BJ (cell line): ENCODE measurements at regions not wholly inside any gene's neighbourhood (a gene's known extent, or its start where the extent isn't known, plus 50 kb on each side); places are given as distances from the start of the nearest gene placed in this dataset.

Source experiments
- CTCF ChIA-PET: fragments of 350-600 bp; formaldehyde crosslinking; extraction: SDS; loops from one replicate; lab custom pipeline; 2021; ENCODE audit warnings: antibody characterized with exemption, inconsistent platforms; lab: Yijun Ruan, JAX
- POLR2A ChIA-PET: fragments of 300-600 bp; sonication (Branson Sonifier 250); formaldehyde crosslinking; extraction: SDS; loops from one replicate; lab custom pipeline; 2021; ENCODE audit warnings: antibody characterized with exemption; lab: Charles Lee
- DNase-seq: peaks from one replicate; pipeline ENCODE4 v3.0.0-alpha.2; 2011; ENCODE audit warnings: low read depth
- H3K27me3 ChIP-seq: 2 replicates; pipeline ENCODE4 v1.6.0; 2011; ENCODE audit warnings: low read length; ENCODE audit not compliant: control insufficient read depth, insufficient read depth
- H3K36me3 ChIP-seq: 2 replicates; pipeline ENCODE4 v1.5.1; 2011; ENCODE audit warnings: low read length; ENCODE audit not compliant: control insufficient read depth, insufficient read depth
- H3K4me3 ChIP-seq: 2 replicates; pipeline ENCODE4 v1.5.1; 2011; ENCODE audit warnings: low read depth, mild to moderate bottlenecking, control low read depth, low read length
- TF ChIP-seq, protein P1 (sequence below): IDR thresholded peaks from 2 replicates; pipeline ENCODE4 v1.5.1; 2011; ENCODE audit warnings: low read depth, mild to moderate bottlenecking, control low read depth, inconsistent platforms, low read length, moderate library complexity; ENCODE audit not compliant: insufficient read depth

GRCh38 chr20:12375967-12376366, 458.3 kb downstream of the BTBD3 start:
- DNase-seq: no peak
- Histone ChIP-seq H3K36me3 (no peaks in the 10 kb centered on the region), H3K27me3 (no peaks in the 10 kb centered on the region), H3K4me3 (no peak overlapping the region)
- TF ChIP-seq, protein P1, sequence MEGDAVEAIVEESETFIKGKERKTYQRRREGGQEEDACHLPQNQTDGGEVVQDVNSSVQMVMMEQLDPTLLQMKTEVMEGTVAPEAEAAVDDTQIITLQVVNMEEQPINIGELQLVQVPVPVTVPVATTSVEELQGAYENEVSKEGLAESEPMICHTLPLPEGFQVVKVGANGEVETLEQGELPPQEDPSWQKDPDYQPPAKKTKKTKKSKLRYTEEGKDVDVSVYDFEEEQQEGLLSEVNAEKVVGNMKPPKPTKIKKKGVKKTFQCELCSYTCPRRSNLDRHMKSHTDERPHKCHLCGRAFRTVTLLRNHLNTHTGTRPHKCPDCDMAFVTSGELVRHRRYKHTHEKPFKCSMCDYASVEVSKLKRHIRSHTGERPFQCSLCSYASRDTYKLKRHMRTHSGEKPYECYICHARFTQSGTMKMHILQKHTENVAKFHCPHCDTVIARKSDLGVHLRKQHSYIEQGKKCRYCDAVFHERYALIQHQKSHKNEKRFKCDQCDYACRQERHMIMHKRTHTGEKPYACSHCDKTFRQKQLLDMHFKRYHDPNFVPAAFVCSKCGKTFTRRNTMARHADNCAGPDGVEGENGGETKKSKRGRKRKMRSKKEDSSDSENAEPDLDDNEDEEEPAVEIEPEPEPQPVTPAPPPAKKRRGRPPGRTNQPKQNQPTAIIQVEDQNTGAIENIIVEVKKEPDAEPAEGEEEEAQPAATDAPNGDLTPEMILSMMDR: no peak
- POLR2A ChIA-PET: no interaction called here
- CTCF ChIA-PET: no interaction called here

DNA sequence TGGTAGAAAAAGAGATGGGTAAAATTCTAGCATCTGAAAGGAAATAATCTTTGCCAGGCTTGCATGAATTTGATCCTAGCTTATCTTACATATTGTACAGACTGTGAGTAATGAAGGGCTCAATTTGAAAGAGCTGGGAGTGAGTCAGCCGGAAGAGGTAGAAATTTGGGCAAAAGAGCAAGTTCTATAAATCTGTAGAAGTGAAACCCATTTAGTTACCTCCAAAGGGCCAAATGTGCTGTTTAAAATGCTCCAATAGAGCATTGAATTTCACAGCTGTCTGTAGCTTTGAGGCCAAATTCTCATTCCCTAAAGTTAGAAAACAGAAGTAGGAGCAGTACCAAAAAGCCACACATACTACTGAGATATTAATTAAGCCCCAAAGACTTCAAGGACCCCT, 466.1 kb downstream of the BTBD3 start:
- ChIA-PET CTCF (no interaction called here), POLR2A (no interaction called here)
- Histone ChIP-seq H3K27me3 (no peaks in the 10 kb centered on the region), H3K36me3 (no peaks in the 10 kb centered on the region), H3K4me3 (no peak overlapping the region)
- TF ChIP-seq, protein P1: no peak
- DNase-seq: no peak

DNA sequence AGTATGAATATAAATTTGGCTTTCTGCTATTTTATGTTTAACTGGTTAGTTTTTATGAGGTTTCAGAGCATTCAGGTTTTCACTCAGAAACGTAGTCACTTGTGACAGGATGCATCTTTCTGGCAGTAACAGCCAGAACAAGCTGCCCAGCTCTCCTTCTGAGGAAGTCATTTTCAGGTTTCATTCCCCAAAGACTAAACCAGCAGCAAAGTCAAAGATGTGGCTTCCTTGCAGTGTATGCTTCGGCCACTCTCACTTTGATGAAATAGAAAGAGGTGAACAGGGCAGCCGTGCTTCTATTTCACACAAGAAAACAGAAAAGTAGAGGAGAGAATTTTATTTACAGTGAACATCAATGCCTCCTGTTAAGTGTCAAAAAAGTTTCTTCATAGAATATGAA, 469.1 kb downstream of the BTBD3 start:
- H3K36me3 ChIP-seq: no peaks in the 10 kb centered on the region
- POLR2A ChIA-PET: no interaction called here

DNA sequence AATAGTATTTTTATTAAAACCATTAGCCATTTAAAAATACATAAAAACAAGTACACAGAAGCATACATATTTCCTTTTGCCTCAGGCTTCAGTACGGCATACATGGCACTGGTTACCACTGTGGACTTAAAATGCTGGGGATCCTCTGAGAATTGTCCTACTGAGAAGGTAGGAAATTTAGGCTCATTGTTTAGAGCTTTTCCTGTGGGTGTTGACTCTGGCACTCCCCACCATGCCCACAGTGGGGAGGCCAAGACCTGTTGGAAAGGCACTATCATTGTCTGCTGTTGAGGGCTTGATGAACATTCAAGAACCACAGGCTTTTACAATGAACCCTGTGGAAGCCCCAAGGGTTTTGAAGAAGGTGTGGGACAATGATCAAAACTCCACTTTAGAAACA, 473.4 kb downstream of the BTBD3 start:
- Histone ChIP-seq H3K27me3 (no peaks in the 10 kb centered on the region), H3K4me3 (no peak overlapping the region), H3K36me3 (no peaks in the 10 kb centered on the region)
- no peak for DNase-seq
- POLR2A ChIA-PET: no interaction called here
- TF ChIP-seq, protein P1: no peak
- CTCF ChIA-PET: no interaction called here

More for the DNA sequence above, 469.1 kb downstream of the BTBD3 start:
- TF ChIP-seq, protein P1: no peak
- Histone ChIP-seq H3K4me3 (no peak overlapping the region), H3K27me3 (no peaks in the 10 kb centered on the region)
- CTCF ChIA-PET: no interaction called here
- no peak for DNase-seq

DNA sequence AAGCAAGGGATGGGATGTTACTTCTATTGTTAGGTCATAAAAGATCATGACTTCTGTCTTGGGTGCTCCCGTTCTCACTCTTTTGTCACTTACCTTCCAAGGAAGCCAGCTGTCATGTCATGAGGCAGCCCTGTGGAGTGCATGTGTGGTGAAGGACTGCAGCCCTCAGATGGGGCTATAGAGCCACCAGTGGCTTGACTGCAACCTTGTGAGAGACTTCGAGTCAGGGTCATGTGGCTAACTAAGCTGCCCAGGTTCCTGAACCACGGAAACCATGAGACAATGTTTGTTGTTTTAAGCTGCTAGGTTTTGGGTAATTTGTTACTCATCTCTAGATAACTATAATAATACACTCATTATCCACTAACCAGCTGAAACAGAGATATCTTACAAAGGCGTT, 477.1 kb downstream of the BTBD3 start:
- Histone ChIP-seq H3K36me3 (no peaks in the 10 kb centered on the region), H3K27me3 (no peaks in the 10 kb centered on the region), H3K4me3 (no peak overlapping the region)
- CTCF ChIA-PET: no interaction called here
- TF ChIP-seq, protein P1: no peak
- no peak for DNase-seq
- POLR2A ChIA-PET: no interaction called here
